ENCODE measurements at regions not wholly inside any gene's neighbourhood (a gene's known extent, or its start where the extent isn't known, plus 50 kb on each side); places are given as distances from the start of the nearest gene placed in this dataset.

DNA sequence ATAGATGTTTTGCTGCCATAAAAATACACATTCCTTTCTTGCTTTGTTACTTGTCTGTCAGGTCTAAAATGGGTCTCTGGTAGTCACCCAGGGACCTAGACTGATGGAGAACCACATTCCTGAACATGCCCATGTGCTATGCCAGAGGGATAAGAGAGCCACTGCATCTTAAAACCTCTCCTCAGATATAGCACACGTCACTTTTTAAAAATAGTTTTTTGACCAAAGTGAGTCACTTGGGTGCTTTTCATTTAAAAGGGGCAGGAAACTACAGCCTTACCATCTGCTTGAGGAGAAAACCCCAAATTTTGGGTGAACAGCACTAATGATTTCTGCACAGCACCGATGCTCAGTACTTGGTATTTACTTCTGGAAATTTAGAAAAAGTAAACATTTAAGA, 197.8 kb downstream of the OGFRL1 start:
- DNase-seq: no peak

DNA sequence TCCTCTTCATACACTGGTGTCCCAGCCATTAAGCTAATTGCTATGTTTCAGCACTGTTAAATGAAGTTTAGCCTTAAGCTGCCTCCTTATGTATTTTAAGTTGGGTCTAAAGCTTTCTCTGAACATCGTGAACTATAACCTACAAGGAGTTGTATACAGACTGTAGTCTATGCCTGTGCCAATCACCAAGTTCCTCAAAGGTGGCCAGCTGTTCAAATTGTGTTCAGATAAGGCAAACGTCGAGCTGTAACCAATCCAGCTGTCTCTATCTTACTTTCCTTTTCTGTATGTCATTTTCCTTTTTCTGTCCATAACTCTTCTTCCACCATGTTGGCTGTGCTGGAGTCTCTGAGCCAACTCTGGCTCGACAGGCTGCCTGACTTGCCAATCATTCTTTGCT, 199.6 kb downstream of the OGFRL1 start:
- DNase-seq: no peak

DNA sequence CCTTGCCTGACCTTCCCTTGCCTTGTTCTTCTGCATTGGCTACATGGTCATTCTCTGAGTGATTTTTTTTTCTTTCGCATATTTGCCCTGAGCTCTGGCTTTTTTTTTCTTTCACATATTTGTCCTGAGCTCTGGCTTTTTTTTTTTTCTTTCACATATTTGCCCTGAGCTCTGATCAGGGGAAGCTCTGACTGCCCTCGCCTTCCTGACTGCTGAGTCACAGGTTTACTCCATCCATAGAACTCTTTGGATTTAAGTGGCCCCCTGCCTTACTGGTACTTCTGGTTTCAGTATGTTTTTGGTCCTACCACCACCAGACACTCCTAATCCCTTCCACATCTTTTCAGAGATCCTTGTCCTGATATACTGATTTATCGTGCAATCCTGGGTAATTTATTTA, 201.1 kb downstream of the OGFRL1 start:
- no peak for DNase-seq

- DNase-seq: no peak
Observed at GRCh38 chr6:71490876-71491275, 202.3 kb downstream of the OGFRL1 start.

- no peak for DNase-seq
Observed at GRCh38 chr6:71491844-71492243, 203.2 kb downstream of the OGFRL1 start.

DNA sequence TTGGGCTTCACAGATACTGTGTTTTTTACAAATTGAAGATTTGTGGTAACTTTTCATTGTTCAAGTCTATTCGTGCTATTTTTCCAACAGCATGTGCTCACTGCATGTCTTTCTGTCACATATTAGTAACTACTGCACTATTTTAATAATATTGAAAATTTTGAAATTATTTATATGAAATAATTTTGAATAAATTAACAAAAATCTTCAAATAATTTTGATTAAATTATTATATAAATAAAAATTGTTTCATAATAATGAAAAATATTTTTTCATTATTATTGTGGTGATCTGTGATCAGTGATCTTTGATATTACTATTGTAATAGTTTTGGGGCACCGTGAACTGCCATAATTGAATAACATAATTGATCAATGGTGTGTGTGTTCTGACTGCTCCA, 204.1 kb downstream of the OGFRL1 start:
- no peak for DNase-seq

GRCh38 chr6:71496018-71496721, 207.6 kb downstream of the OGFRL1 start:
- DNase-seq: no peak

DNA sequence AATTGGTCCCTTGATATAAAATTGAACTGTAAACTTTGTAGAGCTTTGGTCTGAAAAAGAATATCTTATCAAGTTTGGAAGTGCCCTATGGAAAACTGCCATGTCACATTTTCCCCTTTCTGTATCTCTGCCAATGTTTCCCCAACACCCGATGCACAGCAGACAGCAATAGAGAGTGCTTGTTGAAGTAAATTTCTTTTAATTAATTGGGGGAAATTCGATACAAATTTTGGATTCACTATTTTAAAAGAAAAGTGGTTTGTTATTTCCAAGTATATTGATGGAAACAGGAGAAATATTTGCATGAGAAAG, 208.1 kb downstream of the OGFRL1 start:
- DNase-seq: no peak

GRCh38 chr6:71498638-71499037, 210.0 kb downstream of the OGFRL1 start:
- DNase-seq: no peak

DNA sequence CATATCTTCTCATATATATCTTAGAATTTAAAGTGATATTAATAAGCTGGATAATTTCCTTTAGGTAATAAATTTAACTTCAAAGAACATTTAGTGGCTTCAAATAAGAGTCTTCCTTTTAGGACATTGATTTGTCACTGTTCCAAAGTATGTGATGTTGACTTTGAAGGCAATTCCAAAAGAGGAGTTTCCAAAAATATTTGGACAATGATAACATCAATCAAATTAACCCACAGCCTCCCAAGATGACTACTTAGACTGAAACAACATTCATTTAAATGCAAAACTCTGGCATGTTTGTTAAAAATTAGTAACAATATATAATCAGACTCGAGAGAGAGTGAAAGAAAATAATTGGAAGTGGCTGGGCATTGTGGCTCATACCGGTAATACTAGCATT, 211.1 kb downstream of the OGFRL1 start:
- DNase-seq: no peak

GRCh38 chr6:71502168-71502567, 213.6 kb downstream of the OGFRL1 start:
- DNase-seq: no peak

- DNase-seq: no peak
Observed at GRCh38 chr6:71502956-71503355, 214.3 kb downstream of the OGFRL1 start.

GRCh38 chr6:71507183-71507582, 218.6 kb downstream of the OGFRL1 start:
- DNase-seq: no peak

DNA sequence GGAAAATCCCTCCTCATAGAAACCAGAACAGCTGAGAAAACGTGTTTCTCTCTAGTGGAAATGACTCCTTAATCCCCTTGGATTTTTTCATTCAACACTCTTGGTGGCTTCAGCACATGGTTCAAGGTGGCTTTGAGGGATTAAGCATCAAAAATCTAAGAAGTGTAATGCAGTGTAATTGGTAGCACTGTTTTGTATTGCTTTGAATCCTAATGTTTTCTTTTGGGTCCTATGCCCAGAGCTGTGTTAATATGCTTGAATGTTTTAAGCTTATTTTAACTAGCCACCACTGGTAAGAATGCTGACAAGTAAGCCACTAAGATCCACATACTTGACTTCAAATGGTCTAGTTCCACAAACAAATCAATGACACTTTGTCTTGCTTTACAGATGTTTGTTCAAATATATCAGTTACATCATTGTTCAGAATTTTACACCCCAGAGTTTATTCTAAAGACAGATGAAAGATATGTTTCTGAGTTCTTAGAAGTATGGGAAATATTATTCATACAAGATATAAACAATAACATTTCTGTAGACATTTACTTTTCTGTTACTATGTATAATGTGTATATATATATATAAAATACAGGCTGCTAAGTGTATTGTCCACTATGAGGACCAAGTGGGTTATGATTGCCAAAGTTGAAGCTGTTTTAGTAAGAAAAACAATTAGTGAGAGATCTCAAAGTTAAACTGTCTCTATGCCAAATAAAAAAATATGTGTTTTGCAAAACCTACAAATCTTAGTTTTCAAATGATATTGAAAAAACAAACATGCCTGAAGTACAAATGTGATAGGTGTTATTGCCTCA, 220.8 kb downstream of the OGFRL1 start:
- DNase-seq: no peak

DNA sequence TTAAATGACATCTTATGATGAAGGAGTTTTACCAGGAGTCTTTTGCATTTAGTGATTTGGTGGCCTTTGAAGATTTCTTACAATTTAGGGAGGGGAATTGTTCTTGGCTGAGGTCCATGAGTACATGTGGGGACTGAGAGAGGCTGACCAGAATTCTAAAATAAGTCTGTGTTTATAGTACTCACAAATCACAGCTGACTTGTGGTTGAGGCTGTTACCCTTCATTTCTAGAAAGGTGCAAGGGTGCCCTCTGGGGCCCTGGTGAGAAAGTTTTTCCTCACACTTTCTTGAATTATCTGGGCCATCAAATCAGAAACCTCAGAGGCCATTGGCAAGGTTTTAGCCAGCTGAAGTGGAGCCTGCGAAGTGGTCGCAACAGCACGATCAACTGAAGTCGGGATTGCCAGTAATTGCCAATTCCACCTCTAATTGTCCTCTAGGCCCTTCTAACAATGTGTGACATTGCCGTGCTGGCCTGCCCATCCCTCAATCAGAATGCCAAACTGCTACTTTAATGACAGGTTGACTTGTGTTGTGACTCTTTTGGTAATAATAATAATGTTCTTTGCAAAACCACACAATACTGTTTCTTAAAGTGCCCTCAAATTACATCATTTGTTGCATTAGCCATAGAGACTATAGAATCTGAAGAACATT, 221.6 kb downstream of the OGFRL1 start:
- no peak for DNase-seq

GRCh38 chr6:71510856-71511255, 222.2 kb downstream of the OGFRL1 start:
- no peak for DNase-seq

GRCh38 chr6:71512256-71512655, 223.6 kb downstream of the OGFRL1 start:
- DNase-seq: no peak

- DNase-seq: no peak
Observed at GRCh38 chr6:71513036-71513435, 224.4 kb downstream of the OGFRL1 start.

DNA sequence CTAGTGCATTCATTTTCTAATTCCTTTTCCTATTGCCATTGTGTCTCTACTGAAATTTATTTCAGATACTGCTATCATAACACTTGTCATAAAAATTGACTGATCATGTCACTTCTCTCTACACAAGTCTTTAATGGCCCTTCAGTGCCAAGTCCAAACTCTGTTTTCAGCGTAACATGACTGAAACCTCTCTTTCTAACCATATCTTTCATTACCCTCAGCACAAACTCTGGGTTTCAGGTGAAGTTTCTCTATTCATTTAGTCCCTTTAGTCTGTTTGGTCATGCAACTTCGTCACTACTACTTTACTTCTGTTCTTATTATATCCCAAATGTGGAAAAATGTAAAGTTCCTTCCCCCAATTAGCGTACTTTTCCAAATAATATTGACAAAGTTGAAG, 234.9 kb downstream of the OGFRL1 start:
- no peak for DNase-seq

DNA sequence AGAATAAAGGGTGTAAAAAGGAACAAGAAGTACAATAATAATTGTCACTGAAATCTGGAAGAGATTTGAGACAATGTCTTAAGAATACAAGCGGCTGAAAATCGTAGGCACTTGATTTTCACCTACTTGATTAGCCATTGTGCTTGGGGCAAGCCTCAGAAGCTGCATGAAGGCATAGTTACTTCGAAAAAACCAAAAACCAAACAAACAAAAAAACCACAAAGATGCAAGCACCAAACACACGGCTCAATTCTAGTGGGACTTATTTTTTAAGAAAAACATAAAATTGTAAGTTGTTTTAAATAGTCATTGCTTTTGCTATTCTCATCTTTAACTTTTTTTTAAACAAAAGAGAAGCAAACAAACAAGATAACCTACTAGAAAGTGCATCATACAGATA, 235.6 kb downstream of the OGFRL1 start:
- no peak for DNase-seq

DNA sequence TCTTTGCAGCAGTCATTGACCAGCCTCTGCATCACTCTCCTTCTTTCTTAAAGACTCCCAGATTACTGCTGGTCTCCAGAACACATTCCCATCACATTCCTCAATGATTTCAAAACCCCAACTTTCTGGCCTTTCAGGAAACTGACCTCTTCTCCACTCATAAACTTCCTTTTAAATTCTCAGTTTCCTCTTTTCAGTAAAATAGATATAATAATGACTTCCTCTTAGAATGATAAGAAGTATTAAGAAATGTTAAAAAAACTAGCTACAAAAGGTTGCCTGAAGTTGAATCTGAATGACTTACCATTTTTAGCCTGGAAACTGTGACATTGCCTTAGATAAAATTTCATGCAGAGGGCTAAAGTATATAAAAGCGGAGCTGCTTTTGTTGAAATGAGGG, 239.3 kb downstream of the OGFRL1 start:
- DNase-seq: no peak

DNA sequence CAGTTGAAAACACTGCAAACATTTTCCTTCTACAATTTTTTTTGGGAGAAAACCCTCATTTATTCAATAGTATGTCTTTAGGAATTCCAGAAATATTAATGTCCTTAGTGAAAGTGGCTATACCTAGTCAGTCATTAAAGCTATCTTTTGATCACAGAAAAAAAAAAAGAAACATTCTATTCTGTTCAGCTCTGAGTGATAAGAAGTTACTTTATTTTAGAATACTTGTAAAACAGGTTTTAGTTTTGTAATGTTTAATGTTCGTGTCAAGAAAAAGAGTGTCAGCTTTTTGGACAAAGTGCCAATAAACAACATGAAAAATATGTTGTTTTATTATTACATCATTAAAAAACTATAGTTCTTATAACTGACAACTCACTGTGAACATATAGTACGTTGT, 240.4 kb downstream of the OGFRL1 start:
- DNase-seq: no peak

DNA sequence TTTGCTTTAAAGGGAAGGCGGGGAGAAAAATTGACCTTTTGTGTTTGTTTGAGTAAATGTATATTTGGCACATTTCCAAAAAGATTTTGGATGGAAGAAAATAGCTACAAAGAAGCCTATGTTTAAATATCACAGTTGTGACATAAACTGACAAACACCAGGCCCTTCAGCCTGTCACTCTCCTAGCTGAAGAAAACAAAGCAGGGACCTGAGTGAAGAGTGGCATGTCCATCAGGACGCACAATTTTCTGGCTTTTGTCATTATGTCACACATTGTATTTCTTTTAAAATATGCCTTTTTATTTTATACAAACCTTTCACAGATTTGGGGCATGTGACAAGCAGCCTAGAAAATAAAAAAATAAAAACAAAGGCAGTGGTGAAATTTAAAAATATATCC, 241.2 kb downstream of the OGFRL1 start:
- DNase-seq: no peak

GRCh38 chr6:71531006-71531405, 242.4 kb downstream of the OGFRL1 start:
- DNase-seq: no peak
